Chondrocyte (in vitro differentiated cells): ENCODE measurements at regions not wholly inside any gene's neighbourhood (a gene's known extent, or its start where the extent isn't known, plus 50 kb on each side); places are given as distances from the start of the nearest gene placed in this dataset.

Source experiments
- DNase-seq: peaks from one replicate; pipeline ENCODE4 v3.0.0; 2021; ENCODE audit warnings: mixed read lengths, low spot score
- H3K27ac Mint-ChIP-seq: one replicate; pipeline ENCODE4 v1.8.0; 2021; ENCODE audit warnings: mild to moderate bottlenecking, moderate library complexity, mixed read lengths; ENCODE audit not compliant: unreplicated experiment
- H3K27me3 Mint-ChIP-seq: 2 replicates; pipeline ENCODE4 v1.8.0; 2021; ENCODE audit warnings: low read depth, mixed read lengths
- H3K36me3 Mint-ChIP-seq: 2 replicates; pipeline ENCODE4 v1.8.0; 2021; ENCODE audit warnings: low read depth, mixed read lengths
- H3K4me1 Mint-ChIP-seq: 2 replicates; pipeline ENCODE4 v1.8.0; 2021; ENCODE audit warnings: low read depth, mild to moderate bottlenecking, mixed read lengths
- H3K4me3 Mint-ChIP-seq: one replicate; pipeline ENCODE4 v1.8.0; 2021; ENCODE audit warnings: mild to moderate bottlenecking, moderate library complexity, mixed read lengths; ENCODE audit not compliant: unreplicated experiment
- H3K9me3 Mint-ChIP-seq: 2 replicates; pipeline ENCODE4 v1.8.0; 2021; ENCODE audit warnings: low read depth, mixed read lengths
- CTCF ChIP-seq: fragments of 200-600 bp; sonication (generic); IDR thresholded peaks from 2 replicates; pipeline ENCODE4 v1.5.0; 2021; ENCODE audit warnings: antibody characterized with exemption, mild to moderate bottlenecking, moderate library complexity

GRCh38 chr5:2179861-2180260, 297.1 kb upstream of the IRX4 start:
- no peak for DNase-seq
- TF ChIP-seq CTCF, result no peak
- Mint-ChIP-seq H3K4me3 (no peak overlapping the region), H3K36me3 (no peaks in the 10 kb centered on the region), H3K4me1 (no peaks in the 10 kb centered on the region), H3K27ac (no peak overlapping the region), H3K9me3 (no peaks in the 10 kb centered on the region), H3K27me3 (peaks cover 2% of the 10 kb centered on the region)

DNA sequence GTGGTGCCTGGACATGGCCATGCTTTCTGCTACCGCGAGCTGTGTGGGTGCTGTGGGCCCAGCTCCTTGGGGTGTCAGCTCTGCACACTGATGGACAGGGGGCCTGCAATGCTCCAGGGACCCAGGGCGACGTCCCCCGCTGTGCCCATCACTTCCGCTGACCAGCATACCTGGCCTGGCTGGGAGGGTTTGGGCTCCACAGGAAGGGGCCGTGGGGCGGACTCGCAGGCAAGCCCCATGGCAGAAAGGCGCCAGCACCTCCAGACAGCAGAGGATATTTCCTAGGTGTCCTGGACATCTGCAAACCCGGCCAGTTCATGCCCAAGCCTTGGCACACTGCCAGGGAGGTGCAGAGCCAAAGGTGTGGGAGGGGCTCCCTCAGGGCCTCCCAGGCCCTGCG, 295.8 kb upstream of the IRX4 start:
- TF ChIP-seq CTCF, result no peak
- no peak for DNase-seq
- peaks cover 10% of the 10 kb centered on the region for H3K27me3 Mint-ChIP-seq
- no peaks in the 10 kb centered on the region for H3K36me3 Mint-ChIP-seq
- H3K9me3 Mint-ChIP-seq, result no peaks in the 10 kb centered on the region
- H3K4me1 Mint-ChIP-seq, result no peaks in the 10 kb centered on the region
- no peak overlapping the region for H3K27ac Mint-ChIP-seq
- H3K4me3 Mint-ChIP-seq, result no peak overlapping the region

- Mint-ChIP-seq H3K36me3 (no peaks in the 10 kb centered on the region), H3K4me3 (no peak overlapping the region), H3K4me1 (no peaks in the 10 kb centered on the region), H3K9me3 (no peaks in the 10 kb centered on the region), H3K27ac (no peak overlapping the region), H3K27me3 (peaks cover 15% of the 10 kb centered on the region)
- no peak for DNase-seq
- TF ChIP-seq CTCF, result no peak
Observed at GRCh38 chr5:2178071-2178477, 295.3 kb upstream of the IRX4 start.

DNA sequence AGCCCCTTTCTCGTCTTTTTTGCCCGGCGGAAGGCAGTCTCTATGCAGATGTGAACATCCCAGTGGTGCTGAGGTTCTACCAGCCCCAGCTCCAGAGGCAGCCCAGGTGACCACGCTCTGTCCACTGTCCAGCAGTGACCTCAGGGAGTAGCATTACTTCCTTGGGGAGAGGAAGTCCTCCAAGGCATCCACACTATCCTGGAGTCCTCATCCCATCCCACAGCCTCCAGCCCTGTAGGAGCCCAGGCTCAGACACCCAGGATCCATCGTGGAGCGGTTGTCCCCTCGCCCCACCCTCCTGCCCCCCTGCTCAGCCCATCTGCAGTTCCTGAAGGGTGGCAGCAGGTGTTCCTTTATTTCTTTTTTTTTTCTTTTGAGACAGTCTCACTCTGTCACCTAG, 294.5 kb upstream of the IRX4 start:
- DNase-seq, result no peak
- H3K9me3 Mint-ChIP-seq, result no peaks in the 10 kb centered on the region
- no peak for TF ChIP-seq CTCF
- H3K27ac Mint-ChIP-seq, result no peak overlapping the region
- no peaks in the 10 kb centered on the region for H3K4me1 Mint-ChIP-seq
- H3K27me3 Mint-ChIP-seq, result peaks cover 21% of the 10 kb centered on the region
- no peak overlapping the region for H3K4me3 Mint-ChIP-seq
- no peaks in the 10 kb centered on the region for H3K36me3 Mint-ChIP-seq

GRCh38 chr5:2176581-2176980, 293.9 kb upstream of the IRX4 start:
- Mint-ChIP-seq H3K36me3 (no peaks in the 10 kb centered on the region), H3K4me3 (no peak overlapping the region), H3K27me3 (peaks cover 26% of the 10 kb centered on the region), H3K27ac (no peak overlapping the region), H3K9me3 (no peaks in the 10 kb centered on the region), H3K4me1 (no peaks in the 10 kb centered on the region)
- no peak for TF ChIP-seq CTCF
- DNase-seq, result no peak
